ENCODE measurements at regions not wholly inside any gene's neighbourhood (a gene's known extent, or its start where the extent isn't known, plus 50 kb on each side); places are given as distances from the start of the nearest gene placed in this dataset.

DNA sequence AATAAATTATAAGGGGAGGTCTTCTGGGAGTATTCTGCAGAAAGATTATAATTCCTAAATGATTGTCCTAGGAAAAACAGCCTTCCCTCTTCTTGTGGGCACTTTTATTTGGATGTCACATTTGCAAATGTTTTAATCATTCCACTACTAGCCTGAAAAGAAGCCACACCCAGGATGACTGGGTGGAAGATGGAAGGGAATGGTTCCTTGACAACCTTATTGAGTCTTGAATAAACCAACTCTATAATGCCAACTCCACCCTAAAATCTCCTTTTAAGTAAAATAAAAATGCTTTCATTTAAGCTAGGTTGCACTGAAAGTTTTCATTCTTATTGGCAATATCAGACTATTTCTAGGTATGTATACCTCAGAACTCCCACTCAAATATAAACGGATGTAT is 494.6 kb downstream of the RFC3 start:
- no peak for DNase-seq (ENCODE audit: low read depth in 2 of 2)

GRCh38 chr13:34320084-34320483 is 502.1 kb downstream of the RFC3 start:
- DNase-seq (ENCODE audit: low read depth in 2 of 2) = no peak

DNA sequence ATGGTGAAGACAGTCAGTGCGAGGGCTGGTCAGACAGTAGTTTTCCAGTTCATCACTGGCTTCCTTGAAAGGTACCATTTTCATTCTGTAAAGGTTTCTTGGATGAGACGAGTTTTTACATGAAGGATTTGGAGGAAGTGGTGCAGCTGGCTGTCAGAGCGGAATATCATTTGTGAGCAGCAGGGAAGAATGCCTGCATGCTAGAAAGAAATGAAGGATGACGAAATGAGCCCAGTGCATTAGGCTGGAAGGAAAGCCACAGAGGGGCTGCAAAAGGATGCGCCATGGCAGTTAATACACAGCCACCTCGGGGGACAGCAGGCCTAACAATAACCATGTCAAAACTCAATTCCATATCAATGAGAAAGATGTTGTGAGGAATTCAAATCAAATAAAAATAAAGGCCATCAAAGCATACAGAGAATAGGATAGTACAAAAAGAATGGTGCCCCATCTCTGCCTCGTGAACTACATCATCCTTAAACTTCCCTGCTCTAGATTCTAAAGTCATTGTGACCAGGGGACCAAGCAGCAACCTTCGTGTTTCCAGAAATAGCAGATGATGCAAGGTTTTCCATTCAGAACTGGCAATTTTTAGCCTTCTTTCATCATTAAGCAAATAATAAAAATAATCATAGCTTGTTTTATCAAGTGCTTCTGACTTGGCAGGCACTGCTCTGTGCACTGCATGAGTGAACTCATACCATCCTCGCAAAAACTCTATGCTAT is 504.2 kb downstream of the RFC3 start:
- DNase-seq (ENCODE audit: low read depth in 2 of 2) = no peak

GRCh38 chr13:34322743-34323074 is 504.8 kb downstream of the RFC3 start:
- no peak for DNase-seq (ENCODE audit: low read depth in 2 of 2)

GRCh38 chr13:34335014-34336007 is 517.4 kb downstream of the RFC3 start:
- DNase-seq (ENCODE audit: low read depth in 2 of 2) = no peak

DNA sequence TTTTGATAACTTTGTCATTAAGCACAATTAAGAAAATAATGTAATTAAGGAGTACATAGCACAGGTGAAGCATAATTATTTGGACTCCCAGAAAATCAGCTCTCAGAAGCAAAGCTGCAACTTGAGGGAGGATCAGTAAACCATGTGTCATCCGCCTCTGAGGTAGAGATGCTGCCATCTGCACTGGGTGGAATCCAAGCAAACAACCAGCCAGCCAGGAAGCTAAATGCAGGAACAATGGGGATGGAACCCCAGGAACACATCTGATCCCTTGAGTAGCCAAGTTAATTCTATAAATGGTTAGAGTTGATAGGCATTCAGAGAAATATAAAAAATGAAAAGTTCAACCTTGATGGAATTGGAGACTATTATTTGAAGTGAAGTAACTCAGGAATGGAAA is 520.2 kb downstream of the RFC3 start:
- DNase-seq (ENCODE audit: low read depth in 2 of 2) = no peak

DNA sequence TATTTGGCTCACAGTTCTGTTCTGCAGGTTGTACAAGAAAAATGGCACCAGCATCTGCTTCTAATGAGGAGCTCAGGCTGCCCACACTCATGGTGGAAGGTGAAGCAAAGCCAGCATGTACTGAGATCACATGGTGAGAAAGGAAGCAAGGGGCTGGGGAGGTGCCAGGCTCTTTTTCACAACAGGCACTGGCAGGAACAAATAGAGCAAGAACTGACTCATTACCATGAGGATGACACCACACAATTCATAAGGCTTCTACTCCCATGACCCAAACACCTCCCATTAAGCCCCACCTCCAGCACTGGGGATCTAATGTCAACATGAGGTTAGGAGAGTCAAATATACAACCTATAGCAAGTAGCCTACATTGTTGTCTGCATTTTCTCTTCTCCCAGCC is 522.6 kb downstream of the RFC3 start:
- DNase-seq (ENCODE audit: low read depth in 2 of 2) = no peak

GRCh38 chr13:34343413-34343940 is 525.5 kb downstream of the RFC3 start:
- no peak for DNase-seq (ENCODE audit: low read depth in 2 of 2)

DNA sequence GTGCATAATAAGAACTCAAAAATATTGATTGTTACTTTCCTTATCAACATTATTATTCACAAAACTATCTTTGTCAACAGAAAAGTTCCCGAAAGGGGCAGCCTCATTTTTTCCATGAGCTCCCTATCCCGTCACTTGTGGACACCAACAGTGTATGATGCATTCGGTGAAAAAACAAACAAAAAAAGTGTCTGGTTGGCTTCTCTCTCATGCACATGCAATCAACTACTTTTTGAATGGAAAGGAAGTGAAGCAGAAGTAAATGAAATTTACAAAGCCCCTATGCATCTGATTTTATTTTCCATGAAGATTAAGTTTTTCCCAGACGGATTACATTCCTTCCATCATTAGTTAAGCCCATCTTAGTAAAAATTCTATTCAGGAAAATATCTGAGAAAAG is 526.9 kb downstream of the RFC3 start:
- no peak for DNase-seq (ENCODE audit: low read depth in 2 of 2)

- no peak for DNase-seq (ENCODE audit: low read depth in 2 of 2)
Observed at GRCh38 chr13:34345258-34345965, 527.5 kb downstream of the RFC3 start.

- no peak for DNase-seq (ENCODE audit: low read depth in 2 of 2)
Observed at GRCh38 chr13:34346626-34347025, 528.7 kb downstream of the RFC3 start.

DNA sequence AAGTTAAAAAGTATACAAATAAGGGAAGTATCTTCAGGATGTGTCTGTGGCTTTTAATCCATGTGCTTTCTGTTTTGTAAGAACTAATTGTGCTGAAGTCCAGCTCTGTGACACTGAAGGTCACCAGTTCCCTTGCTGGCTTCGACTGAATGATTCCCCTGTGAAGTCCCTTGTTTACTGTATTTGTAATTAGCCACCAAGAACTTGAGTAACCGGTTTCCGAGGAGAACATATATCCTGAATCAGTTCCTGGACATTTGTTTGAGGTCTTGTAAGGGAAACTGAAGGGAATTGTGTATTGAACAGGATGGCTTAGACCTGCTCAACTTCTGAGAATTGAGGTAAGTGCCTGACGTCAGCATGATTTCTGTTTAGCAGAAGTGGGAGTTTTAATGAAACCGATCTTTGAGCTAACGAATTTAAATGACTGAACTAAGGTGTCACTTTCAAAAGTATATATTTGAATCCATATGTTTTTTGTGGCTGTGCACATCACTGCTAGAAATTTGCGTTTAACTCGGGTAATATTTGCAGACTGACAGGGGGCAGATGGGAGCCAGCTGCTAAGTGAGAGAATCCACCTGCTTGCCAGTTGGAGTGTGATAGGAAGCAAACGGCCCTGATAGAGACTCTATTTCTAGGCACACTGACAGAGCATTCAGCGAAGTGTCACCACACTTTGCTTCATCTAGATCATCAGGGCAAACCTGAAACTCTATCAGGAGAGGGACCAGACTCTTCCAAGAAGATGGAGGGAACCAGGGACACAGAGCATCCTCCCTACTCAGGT is 530.0 kb downstream of the RFC3 start:
- DNase-seq (ENCODE audit: low read depth in 2 of 2) = no peak

- no peak for DNase-seq (ENCODE audit: low read depth in 2 of 2)
Observed at GRCh38 chr13:34349091-34349722, 531.3 kb downstream of the RFC3 start.

- no peak for DNase-seq (ENCODE audit: low read depth in 2 of 2)
Observed at GRCh38 chr13:34350671-34351070, 532.7 kb downstream of the RFC3 start.

GRCh38 chr13:34351134-34351533 is 533.2 kb downstream of the RFC3 start:
- DNase-seq (ENCODE audit: low read depth in 2 of 2) = no peak

- no peak for DNase-seq (ENCODE audit: low read depth in 2 of 2)
Observed at GRCh38 chr13:34352958-34353357, 535.0 kb downstream of the RFC3 start.

DNA sequence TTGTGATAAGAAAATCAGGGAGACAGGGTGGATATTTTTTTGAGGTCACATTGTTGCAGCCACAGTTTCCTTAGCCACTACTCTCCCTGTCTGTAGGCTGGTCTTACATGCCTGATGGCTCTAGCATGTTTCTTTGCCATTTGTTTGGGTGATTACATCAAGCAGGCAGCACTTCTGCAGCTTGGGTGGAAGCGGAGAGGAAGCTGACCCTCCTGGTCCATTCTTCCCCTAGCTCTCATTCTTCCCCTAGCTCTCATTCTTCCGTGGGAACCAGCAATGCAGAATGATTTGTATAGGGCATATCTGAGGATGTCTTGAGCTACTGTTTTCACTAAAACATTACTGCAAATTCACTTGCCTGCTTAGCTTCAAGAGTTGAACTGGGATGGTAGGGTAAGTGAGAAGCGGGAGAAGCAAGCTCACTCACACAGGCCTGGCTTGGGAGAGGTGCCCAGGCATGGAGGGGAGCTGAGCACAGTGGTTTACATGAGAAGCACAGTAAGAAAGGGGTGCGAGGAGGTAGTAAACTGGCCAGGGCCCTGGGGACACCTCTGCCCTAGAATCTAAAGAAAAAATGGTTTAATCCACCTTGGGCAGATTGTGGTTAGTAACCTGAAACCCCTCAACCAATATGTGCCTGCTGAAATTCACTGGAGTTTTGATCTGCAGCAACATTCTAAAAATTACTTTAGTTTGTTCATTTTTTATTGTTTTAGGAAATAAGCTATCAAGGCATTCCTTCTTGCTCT is 538.9 kb downstream of the RFC3 start:
- no peak for DNase-seq (ENCODE audit: low read depth in 2 of 2)

- no peak for DNase-seq (ENCODE audit: low read depth in 2 of 2)
Observed at GRCh38 chr13:34357435-34358232, 539.7 kb downstream of the RFC3 start.

DNA sequence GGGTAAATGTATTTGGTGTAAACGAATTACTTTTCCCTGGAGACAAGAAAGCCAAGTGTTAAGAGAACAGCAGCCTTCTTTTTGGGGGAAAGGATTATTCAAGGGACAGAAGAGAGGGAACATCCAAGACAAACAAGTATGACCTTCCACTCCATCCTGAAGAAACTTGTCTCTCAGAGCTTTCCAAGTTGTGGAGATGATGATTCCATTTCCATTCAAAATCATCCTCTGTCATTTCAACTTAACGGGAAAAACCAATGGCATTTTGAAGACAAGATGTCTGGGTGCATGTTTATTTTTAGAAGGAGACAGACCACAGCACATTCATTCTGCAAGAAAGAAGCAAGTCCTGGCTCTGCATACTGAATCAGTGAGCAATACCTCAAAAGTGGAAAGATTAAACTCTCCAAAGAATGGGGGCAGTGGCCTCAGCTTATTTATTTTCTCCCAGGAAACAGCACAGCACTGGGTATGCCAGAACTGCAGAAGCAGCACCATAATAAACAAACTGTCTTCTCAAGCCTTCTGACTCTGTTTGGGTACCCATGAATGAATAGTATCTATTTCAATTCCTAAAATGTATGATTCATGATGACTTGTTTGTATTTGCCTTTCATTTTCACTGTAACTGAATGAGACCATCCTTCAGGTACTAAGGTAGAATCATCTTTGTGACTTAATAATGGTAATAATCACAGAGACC is 541.0 kb downstream of the RFC3 start:
- no peak for DNase-seq (ENCODE audit: low read depth in 2 of 2)
